ENCODE measurements at regions not wholly inside any gene's neighbourhood (a gene's known extent, or its start where the extent isn't known, plus 50 kb on each side); places are given as distances from the start of the nearest gene placed in this dataset.
"Not testable (repeated sequence)": the region's sequence is repeated elsewhere in the genome, so short reads cannot be mapped to it uniquely, and the experiment has no call there.

DNA sequence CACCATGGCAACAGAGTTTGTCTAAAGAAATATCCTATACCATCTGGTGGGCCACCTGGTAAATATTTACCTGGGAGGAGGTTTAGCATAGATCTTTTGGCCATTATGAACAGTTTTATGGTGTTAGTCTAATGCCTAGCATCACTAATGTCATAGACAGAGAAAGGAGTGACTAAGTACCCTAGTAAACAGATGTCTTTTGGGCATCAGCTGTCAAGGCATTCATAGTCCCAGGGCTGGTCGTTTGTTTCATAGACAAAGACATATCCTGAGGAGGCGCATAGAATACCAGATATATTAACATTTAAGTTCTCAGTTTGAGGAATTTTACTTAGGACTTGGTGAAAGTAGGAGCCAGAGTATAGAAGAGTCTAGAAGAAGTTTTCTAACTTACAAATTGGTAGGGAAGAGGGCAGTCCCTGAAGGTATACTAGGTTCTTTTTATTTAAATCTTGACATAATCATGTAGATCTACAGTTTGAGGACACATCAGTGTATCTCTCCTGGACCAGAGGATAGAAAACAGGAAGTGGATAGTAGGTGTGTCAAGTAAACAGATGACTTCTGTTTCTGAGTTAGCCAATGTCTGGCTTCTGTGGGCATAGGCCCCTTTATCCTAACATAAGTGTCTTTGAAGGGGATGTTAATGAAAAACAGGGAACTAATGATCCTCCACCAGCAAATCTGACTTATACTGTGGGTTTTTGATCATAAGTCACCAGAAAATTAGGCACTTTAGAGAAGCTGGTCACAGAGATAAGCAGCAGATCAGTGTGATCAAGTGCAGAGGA, 105.0 kb upstream of the PRSS3 start:
- H3K27ac ChIP-seq, result no peak overlapping the region
- no peak for DNase-seq (ENCODE audit: low spot score)
- no peak overlapping the region for H3K4me3 ChIP-seq
- TF ChIP-seq, protein P1, sequence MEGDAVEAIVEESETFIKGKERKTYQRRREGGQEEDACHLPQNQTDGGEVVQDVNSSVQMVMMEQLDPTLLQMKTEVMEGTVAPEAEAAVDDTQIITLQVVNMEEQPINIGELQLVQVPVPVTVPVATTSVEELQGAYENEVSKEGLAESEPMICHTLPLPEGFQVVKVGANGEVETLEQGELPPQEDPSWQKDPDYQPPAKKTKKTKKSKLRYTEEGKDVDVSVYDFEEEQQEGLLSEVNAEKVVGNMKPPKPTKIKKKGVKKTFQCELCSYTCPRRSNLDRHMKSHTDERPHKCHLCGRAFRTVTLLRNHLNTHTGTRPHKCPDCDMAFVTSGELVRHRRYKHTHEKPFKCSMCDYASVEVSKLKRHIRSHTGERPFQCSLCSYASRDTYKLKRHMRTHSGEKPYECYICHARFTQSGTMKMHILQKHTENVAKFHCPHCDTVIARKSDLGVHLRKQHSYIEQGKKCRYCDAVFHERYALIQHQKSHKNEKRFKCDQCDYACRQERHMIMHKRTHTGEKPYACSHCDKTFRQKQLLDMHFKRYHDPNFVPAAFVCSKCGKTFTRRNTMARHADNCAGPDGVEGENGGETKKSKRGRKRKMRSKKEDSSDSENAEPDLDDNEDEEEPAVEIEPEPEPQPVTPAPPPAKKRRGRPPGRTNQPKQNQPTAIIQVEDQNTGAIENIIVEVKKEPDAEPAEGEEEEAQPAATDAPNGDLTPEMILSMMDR (IDR thresholded peaks at IDR 0.05), result no peak

DNA sequence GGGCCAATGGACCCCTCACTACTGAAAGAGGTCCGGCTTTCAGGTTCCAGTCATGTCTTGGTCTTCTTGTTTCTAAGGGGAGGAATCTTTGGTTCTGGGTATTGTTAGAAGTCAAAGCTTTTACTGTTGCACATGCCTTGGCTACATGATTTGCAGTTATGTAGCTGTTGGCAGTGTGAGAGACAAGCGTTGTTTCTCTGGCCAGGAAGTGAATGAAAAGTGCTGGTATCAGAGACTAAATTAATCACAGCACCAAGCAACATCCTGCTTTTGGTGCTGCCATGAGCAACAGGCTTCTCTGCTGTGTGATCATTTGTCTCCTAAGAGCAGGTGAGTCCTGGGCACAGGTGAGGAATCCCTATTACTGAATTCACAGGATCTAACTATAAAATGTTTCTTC, 100.1 kb upstream of the PRSS3 start:
- Histone ChIP-seq H3K4me3 (no peak overlapping the region), H3K27ac (no peak overlapping the region)
- TF ChIP-seq, protein P1 (IDR thresholded peaks at IDR 0.05), result no peak
- DNase-seq (ENCODE audit: low spot score), result no peak

DNA sequence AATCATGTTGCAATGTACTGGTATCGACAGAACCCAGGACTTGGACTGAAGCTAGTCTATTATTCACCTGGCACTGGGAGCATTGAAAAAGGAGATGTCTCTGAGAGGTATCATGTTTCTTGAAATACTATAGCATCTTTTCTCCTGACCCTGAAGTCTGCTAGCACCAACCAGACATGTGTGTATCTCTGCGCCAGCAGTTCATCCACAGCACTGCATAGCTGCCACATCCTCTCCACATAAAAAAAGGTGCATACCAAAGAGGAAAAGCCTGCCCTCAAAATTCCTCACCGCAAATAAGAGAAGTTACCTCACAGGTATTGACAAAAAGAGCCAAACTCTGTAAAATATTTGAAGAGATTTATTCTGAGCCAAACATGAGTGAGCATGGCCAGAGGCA, 99.5 kb upstream of the PRSS3 start:
- DNase-seq (ENCODE audit: low spot score), result no peak
- Histone ChIP-seq H3K27ac (no peak overlapping the region), H3K4me3 (no peak overlapping the region)
- TF ChIP-seq, protein P1 (IDR thresholded peaks at IDR 0.05), result no peak

DNA sequence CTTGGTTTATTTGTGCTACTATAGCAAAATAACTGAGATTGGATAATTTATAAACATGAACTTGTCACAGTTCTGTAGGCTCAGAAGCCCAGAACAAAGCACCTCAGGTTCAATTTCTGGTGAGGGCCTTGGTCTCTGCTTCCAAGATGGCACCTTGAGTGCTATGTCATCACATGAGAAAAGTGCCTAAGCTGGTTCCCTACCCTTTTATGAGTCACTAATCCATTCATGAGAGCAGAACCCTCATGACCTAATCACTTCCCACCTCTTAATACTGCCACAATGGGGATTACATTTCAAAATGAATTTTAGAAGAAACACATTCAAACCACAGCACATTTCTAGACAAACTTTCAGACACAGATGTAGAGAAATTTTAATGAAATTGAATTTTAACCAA, 98.2 kb upstream of the PRSS3 start:
- TF ChIP-seq, protein P1 (IDR thresholded peaks at IDR 0.05), result no peak
- H3K27ac ChIP-seq, result no peak overlapping the region
- no peak for DNase-seq (ENCODE audit: low spot score)
- H3K4me3 ChIP-seq, result no peak overlapping the region

DNA sequence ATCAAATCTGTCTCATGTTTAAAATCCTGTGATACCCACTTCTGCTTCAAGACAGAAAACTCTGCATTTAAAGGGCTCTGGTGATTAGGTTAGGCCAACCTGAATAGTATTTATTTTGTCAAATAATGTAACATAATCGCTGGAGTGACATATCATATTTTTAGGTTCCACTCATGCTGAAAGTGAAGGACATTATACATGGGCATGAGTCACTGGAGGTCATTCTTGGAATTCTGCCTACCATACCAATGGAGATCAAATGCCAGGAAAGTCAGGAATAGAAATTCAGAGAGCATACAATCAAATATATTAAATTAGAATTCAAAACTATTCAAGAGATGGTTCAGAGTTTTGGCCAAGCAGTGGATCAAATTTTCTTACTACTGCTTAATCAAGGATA, 97.1 kb upstream of the PRSS3 start:
- no peak for DNase-seq (ENCODE audit: low spot score)
- TF ChIP-seq, protein P1 (IDR thresholded peaks at IDR 0.05), result no peak
- H3K4me3 ChIP-seq, result no peak overlapping the region
- no peak overlapping the region for H3K27ac ChIP-seq

DNA sequence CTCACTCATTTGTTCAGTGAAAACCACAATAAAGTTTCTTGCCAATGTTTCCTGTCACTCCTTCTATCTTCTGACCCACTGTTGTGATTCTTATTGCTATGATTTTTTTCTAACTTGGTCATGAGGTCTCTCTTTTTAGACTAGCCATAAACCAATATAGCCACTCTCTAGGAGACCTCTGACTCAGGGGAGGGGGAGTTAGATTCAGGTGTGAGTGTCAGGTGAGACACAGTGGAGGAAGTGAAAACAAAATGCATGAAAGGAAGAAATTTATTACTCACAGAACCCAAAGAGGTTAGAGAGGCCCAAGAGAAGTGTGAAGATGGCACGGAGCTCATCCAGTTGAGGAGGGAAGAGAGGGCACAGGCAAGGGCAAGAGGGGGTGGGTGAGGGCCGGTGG, 94.4 kb upstream of the PRSS3 start:
- H3K4me3 ChIP-seq; DNase-seq (ENCODE audit: low spot score); H3K27ac ChIP-seq: not testable (repeated sequence)

DNA sequence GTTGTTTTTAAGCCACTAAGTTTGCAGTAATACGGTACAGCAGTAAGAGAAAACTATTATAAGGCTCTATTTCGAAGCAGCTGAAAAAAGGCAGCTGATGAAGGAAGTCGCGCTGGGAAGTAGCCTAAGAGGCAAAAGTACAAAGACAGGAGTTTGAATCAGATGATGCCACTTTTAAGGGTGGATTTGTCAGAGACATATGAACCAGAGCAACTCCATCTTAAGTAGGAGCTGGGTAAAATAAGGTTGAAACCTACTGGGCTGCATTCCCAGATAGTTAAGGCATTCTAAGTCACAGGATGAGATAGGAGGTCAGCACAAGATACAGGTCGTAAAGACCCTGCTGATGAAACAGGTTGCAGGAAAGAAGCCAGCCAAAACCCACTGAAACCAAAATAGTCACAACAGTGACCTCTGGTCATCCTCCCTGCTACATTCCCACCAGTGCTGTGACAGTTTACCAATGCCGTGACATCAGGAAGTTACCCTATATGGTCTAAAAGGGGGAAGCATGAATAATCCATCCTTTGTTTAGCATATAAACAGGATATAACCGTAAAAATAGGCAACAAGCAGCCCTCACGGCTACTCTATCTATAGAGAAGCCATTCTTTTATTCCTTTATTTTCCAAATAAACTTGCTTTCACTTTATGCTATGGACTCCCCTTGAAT, 91.8 kb upstream of the PRSS3 start:
- Histone ChIP-seq H3K27ac (no peak overlapping the region), H3K4me3 (no peak overlapping the region)
- DNase-seq (ENCODE audit: low spot score), result no peak
- TF ChIP-seq, protein P1 (IDR thresholded peaks at IDR 0.05), result no peak

DNA sequence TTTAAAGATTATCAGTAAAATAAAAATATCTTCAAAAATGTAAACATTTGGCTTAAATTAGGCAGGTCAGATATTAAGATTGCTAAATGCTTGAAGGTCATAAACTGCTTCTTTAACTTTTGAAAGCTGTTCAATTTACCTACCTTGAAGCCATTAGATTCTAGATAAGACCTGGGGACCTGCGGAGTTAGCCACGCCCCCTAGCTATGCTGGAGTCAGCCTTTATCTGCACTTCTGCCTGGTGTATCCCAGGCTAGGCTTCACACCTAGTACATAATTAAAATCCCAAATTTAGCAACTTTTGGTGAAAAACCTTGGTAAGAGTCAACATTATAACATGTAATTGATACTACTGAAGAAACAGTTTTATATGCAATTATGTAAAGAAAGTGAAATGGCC, 89.9 kb upstream of the PRSS3 start:
- not testable (repeated sequence) for DNase-seq (ENCODE audit: low spot score); H3K4me3 ChIP-seq; H3K27ac ChIP-seq

Data from coronary artery (tissue), 2 donors.